22Rv1 (cell line): ENCODE measurements at regions not wholly inside any gene's neighbourhood (a gene's known extent, or its start where the extent isn't known, plus 50 kb on each side); places are given as distances from the start of the nearest gene placed in this dataset.

Source experiments
- H3K27ac ChIP-seq: fragments of 450-650 bp; 2 replicates; pipeline ENCODE4 v1.5.1; 2017
- ZFX ChIP-seq: fragments of 450-650 bp; IDR thresholded peaks from 2 replicates; pipeline ENCODE4 v1.6.1; 2017; ENCODE audit warnings: antibody characterized with exemption, borderline replicate concordance
- TF ChIP-seq, protein P1 (sequence below): fragments of 450-650 bp; IDR thresholded peaks from 2 replicates; pipeline ENCODE4 v1.5.1; 2017; ENCODE audit warnings: mild to moderate bottlenecking

DNA sequence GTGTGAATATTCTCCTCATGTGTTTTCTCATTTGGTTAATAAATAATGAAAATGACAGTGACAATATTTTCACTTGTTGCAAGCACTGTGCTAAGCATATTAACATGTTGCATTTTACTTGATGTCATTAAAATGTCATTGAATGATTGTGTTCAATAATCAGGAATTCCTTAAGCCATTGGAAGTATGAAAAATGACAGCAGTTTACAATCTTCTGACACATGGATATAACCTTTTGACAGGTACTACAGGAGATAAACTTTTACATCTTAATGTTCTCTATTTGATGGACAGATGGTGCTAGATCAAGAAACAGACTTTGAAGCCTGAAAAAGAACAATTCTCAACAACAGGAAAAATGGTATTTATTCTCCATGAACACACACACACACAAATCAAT is 1138.3 kb downstream of the ROBO2 start:
- H3K27ac ChIP-seq = no peak overlapping the region
- TF ChIP-seq, protein P1, sequence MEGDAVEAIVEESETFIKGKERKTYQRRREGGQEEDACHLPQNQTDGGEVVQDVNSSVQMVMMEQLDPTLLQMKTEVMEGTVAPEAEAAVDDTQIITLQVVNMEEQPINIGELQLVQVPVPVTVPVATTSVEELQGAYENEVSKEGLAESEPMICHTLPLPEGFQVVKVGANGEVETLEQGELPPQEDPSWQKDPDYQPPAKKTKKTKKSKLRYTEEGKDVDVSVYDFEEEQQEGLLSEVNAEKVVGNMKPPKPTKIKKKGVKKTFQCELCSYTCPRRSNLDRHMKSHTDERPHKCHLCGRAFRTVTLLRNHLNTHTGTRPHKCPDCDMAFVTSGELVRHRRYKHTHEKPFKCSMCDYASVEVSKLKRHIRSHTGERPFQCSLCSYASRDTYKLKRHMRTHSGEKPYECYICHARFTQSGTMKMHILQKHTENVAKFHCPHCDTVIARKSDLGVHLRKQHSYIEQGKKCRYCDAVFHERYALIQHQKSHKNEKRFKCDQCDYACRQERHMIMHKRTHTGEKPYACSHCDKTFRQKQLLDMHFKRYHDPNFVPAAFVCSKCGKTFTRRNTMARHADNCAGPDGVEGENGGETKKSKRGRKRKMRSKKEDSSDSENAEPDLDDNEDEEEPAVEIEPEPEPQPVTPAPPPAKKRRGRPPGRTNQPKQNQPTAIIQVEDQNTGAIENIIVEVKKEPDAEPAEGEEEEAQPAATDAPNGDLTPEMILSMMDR = no peak
- no peak for TF ChIP-seq ZFX

DNA sequence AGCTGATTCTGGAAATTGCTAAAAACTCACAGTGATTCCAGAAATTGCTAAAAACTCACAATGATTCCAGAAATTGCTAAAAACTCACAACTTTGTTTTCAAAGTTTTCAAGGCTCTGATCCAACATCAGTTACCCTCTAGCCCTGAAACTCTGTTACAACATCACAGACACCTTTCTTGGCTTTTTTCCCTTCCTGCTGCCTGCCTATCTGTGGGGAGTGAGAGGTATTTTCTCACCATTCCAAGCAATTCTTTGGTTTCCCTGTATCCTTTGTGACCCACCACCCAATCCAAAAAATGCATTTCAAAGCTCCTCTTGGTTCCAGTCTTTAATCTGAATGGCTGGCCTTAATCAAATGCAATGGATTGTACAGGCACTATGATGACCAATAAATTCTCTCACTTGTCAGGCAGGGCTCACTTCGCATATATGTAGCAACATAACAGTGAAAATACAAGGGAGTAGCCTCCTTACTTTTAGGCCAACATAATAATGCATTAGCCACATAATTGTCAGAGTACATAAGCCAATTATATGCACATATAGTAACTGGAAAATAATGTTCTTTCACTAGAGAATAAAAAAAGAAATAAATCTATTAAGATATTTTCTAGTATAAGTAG is 1139.0 kb downstream of the ROBO2 start:
- TF ChIP-seq, protein P1 = no peak
- no peak for TF ChIP-seq ZFX
- H3K27ac ChIP-seq = no peak overlapping the region

DNA sequence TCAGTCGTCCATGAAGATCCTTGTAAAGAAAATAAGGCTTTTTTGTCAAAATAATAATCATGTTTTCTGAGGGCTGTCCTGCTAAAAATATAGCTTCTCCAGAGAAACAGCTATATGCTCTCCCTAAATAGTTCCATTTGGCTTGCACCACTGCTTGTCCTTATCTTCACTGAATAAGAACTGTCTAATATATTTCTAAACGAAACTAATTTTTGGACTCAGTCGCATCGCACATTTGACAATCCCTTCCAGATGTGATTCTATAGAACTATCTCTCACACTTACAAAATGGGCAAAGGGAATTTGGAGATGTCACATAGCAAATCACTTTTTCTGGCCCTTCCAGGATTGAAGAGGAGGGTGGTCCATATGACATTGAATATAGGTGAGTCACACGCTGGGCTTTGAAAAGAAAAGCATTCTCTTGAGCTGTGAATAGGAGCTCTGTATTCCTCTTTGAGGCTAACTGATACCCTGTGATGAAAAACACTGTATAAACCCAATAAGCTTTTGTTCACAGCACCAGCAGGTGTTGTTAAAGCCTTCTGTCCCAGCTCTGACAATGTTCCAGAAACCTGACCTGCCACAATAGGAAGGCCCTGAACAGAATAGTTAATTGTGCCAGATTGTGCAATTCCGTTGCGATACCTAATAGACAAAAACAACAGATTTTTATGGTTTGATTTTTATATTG is 1144.2 kb downstream of the ROBO2 start:
- TF ChIP-seq, protein P1 = no peak
- no peak for TF ChIP-seq ZFX
- H3K27ac ChIP-seq = no peak overlapping the region

DNA sequence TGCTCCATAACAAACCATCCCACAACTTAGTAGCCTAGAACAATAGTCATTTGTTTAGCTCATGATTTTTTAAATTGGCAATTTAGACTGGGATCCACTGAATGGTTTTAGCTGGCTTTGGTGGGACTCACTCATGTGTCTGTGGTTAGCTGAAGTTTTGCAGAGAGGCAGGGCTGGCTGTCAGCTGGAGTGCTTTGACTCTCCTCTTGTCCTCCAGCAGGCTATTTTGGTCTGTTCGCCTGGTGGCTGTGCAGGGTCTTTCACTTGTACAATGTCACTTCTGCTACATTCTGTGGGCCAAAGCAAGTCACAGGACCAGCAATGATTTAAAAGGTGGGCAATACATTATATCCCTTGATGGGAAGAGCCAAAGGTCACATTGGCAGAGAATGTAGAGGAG is 1146.5 kb downstream of the ROBO2 start:
- no peak overlapping the region for H3K27ac ChIP-seq

DNA sequence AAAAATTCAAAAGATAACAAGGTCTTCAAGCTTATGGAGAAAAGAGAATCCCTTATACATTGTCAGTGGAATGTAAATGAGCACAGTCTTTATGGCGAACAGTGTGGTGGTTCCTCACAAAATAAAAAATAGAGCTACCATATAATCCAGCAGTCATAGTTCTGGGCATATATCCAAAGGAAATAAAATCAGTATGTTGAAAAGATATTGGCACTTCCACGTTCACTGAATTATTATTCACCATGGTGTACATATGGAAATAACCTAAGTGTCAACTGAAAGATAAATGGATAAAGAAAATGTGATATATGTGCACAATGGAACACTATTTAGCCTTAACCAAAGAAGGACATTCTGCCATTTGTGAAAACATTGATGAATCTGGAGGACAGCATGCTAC is 1161.2 kb downstream of the ROBO2 start:
- TF ChIP-seq, protein P1 = no peak
- TF ChIP-seq ZFX = no peak
- H3K27ac ChIP-seq = no peak overlapping the region

More for the DNA sequence above, 1146.5 kb downstream of the ROBO2 start:
- TF ChIP-seq, protein P1 = no peak
- no peak for TF ChIP-seq ZFX

DNA sequence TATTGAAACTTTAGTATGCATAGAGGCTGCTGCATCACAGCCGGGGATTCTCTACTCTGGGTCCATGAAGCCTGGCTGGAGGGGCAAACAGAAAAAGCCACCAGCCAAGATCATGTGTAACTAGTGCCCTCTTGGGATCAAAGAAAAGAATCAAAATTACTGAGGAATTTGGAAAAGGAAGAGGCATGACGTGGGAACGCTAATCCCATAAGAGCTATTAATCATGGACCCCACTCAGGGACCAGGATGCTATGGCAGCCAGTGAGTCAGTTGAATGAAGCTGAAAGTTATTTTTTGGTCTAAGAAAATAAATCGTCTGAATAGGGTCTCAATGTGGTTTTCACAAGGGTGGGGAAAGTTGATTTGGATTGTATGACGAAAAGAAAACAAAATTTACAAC is 1165.1 kb downstream of the ROBO2 start:
- no peak overlapping the region for H3K27ac ChIP-seq
- no peak for TF ChIP-seq ZFX
- TF ChIP-seq, protein P1 = no peak

DNA sequence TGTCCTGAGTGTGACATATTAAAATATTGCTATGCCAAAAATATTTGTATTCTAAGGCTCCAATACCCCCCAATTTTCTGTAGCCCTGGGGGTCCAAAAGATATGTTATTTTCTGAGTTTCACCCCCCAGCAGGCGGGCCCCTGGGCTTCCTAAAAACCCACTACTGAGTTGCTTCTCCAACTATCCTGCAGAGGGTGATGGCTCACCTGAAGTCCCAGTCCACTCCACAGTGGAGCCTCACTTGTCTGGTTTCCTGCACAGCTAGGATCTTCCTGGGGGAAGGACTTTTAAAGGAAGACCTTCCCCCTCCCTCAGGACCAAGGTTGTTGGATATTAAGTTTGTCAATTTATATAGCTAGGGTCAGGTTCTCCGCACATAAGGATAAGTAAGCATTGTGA is 1181.4 kb downstream of the ROBO2 start:
- H3K27ac ChIP-seq = no peak overlapping the region
- TF ChIP-seq ZFX = no peak
- TF ChIP-seq, protein P1 = no peak; the same call in 1 of the 2 replicates
